Activated CD4-positive, alpha-beta T cell treated with anti-CD3 and anti-CD28 coated beads for 36 hours (primary cell): ENCODE measurements at regions not wholly inside any gene's neighbourhood (a gene's known extent, or its start where the extent isn't known, plus 50 kb on each side); places are given as distances from the start of the nearest gene placed in this dataset.
"Not testable (repeated sequence)": the region's sequence is repeated elsewhere in the genome, so short reads cannot be mapped to it uniquely, and the experiment has no call there.

Experiments used
- ATAC-seq: fragments of 200-7000 bp; cut with Tn5 transposase; one replicate; pipeline ENCODE4 v1.10.0; 2021; ENCODE audit warnings: mild to moderate bottlenecking, moderate library complexity
- CTCF ChIA-PET: fragments of 350-600 bp; sonication (Branson Sonifier 250); formaldehyde crosslinking; loops from one replicate; lab custom pipeline; 2021; ENCODE audit warnings: antibody characterized with exemption; lab: Charles Lee
- POLR2A ChIA-PET: fragments of 350-600 bp; sonication (Branson Sonifier 250); formaldehyde crosslinking; loops from one replicate; lab custom pipeline; 2021; ENCODE audit warnings: antibody characterized with exemption, inconsistent platforms; lab: Charles Lee
- DNase-seq: peaks from one replicate; pipeline ENCODE4 v3.0.0-alpha.2; 2020
- H3K27ac Mint-ChIP-seq: one replicate; pipeline ENCODE4 v1.8.0; 2021; ENCODE audit warnings: mixed read lengths
- H3K27me3 Mint-ChIP-seq: one replicate; pipeline ENCODE4 v1.8.0; 2021; ENCODE audit warnings: mixed read lengths
- H3K36me3 Mint-ChIP-seq: one replicate; pipeline ENCODE4 v1.8.0; 2021; ENCODE audit warnings: low read depth, mixed read lengths
- H3K4me1 Mint-ChIP-seq: one replicate; pipeline ENCODE4 v1.8.0; 2021; ENCODE audit warnings: mixed read lengths
- H3K4me3 Mint-ChIP-seq: one replicate; pipeline ENCODE4 v1.8.0; 2021; ENCODE audit warnings: mild to moderate bottlenecking, moderate library complexity, mixed read lengths
- H3K9me3 Mint-ChIP-seq: one replicate; pipeline ENCODE4 v1.8.0; 2021; ENCODE audit warnings: low read depth, mixed read lengths
- intact Hi-C, 2 experiments: fragments of 100-400 bp; cut with DNase I in 1 of 2; cut with micrococcal nuclease in 1 of 2; formaldehyde crosslinking; loops; one replicate each; pipeline versions ENCODE4 v1.14.2 to v1.15.1; 2022 to 2024; cut with DNase I, micrococcal nuclease

- ATAC-seq: no peak
- intact Hi-C loops: no loop called here
- POLR2A ChIA-PET: no interaction called here
- H3K36me3 Mint-ChIP-seq: no peaks in the 10 kb centered on the region
- no peaks in the 10 kb centered on the region for H3K9me3 Mint-ChIP-seq
- no peaks in the 10 kb centered on the region for H3K4me1 Mint-ChIP-seq
- no peaks in the 10 kb centered on the region for H3K27me3 Mint-ChIP-seq
- H3K4me3 Mint-ChIP-seq: no peak overlapping the region
- no peak for DNase-seq
- H3K27ac Mint-ChIP-seq: no peak overlapping the region
- CTCF ChIA-PET: interaction anchor here (0.7 to 4.7 kb wide), 2 partner anchors 8 to 103 kb away, joined by 4 to 24 read pairs; no protein-coding TSS in a partner anchor
Observed at GRCh38 chr2:44051593-44052347, 56.0 kb upstream of the LRPPRC start.

DNA sequence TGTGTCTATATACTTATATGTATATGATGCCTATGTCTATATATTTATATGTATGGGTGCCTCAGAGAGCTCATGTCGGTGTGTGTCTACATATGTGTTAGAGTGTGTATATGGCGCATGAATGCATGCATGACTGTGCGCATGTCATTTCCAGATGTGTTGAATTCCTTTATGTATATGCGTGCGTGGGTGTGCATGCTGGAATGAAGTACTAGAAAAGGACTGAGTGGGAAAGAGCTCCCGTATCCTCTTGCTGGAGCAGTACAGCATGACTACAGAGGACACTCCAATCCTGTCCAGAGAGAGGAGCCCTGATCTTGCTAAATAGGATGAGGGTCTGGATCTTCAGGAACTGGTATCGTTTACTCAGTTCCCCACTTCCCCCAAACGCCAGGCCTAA, 56.8 kb upstream of the LRPPRC start:
- Mint-ChIP-seq H3K27me3 (no peaks in the 10 kb centered on the region), H3K4me3 (no peak overlapping the region), H3K4me1 (no peaks in the 10 kb centered on the region), H3K9me3 (no peaks in the 10 kb centered on the region), H3K36me3 (no peaks in the 10 kb centered on the region), H3K27ac (no peak overlapping the region)
- DNase-seq (no peak), ATAC-seq (no peak)
- ChIA-PET CTCF (interaction anchor here (0.7 to 4.7 kb wide), 3 partner anchors 9 to 427 kb away, joined by 4 to 24 read pairs (median 4); no protein-coding TSS in a partner anchor), POLR2A (no interaction called here)
- intact Hi-C loops: no loop called here

- intact Hi-C loops: no loop called here
- ChIA-PET CTCF (interaction anchor here (1.0 to 4.7 kb wide), 2 partner anchors 9 to 426 kb away, joined by 4 to 24 read pairs; no protein-coding TSS in a partner anchor), POLR2A (no interaction called here)
- DNase-seq (no peak), ATAC-seq (no peak)
- H3K36me3 Mint-ChIP-seq: no peaks in the 10 kb centered on the region
- H3K4me3 Mint-ChIP-seq: no peak overlapping the region
- H3K9me3 Mint-ChIP-seq: no peaks in the 10 kb centered on the region
- peaks cover 2% of the 10 kb centered on the region for H3K27me3 Mint-ChIP-seq
- H3K4me1 Mint-ChIP-seq: no peaks in the 10 kb centered on the region
- no peak overlapping the region for H3K27ac Mint-ChIP-seq
Observed at GRCh38 chr2:44053052-44053451, 57.3 kb upstream of the LRPPRC start.

DNA sequence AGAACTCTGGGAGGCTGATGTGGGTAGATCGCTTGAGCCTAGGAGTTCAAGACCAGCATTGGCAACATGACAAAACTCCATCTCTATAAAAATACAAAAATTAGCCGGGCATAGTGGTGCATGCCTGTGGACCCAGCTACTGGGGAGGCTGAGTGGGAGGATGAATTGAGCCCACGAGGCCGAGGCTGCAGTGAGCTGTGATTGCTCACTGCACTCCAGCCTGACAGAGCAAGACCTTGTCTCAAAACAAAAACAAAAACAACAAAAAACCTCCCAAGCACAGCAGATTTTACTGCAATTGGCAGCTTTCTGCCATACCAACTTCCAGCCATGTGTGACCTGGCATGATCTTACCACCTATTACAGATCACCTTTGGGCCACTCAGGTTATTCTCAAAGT, 57.7 kb upstream of the LRPPRC start:
- intact Hi-C loops: no loop called here
- ATAC-seq (no peak), DNase-seq (no peak)
- H3K4me1 Mint-ChIP-seq: no peaks in the 10 kb centered on the region
- no peak overlapping the region for H3K27ac Mint-ChIP-seq
- no peaks in the 10 kb centered on the region for H3K36me3 Mint-ChIP-seq
- CTCF ChIA-PET: interaction anchor here (1.0 to 4.7 kb wide), 4 partner anchors 10 to 426 kb away, joined by 3 to 24 read pairs (median 5); no protein-coding TSS in a partner anchor
- peaks cover 2% of the 10 kb centered on the region for H3K27me3 Mint-ChIP-seq
- H3K4me3 Mint-ChIP-seq: no peak overlapping the region
- no peaks in the 10 kb centered on the region for H3K9me3 Mint-ChIP-seq
- POLR2A ChIA-PET: no interaction called here

DNA sequence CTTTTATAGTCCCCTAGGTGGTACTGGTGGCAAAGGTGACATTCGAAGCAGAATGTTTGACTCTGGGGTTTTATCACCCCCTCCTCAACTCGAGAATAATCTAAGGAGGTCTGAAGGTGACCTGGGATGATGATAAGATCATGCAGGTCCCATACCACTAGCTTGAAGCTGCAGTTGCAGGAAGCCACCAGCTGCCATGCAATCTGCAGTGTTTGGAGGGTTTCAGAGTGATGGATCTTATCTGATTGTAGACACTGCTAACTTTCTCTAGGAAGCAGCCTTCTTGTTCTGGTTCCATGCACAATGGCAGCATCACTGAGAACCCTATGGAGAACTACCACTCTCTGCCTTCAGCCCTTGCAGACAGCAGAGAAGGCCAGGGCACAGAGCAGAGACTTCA, 59.4 kb upstream of the LRPPRC start:
- ATAC-seq (no peak), DNase-seq (no peak)
- H3K4me3 Mint-ChIP-seq: no peak overlapping the region
- no peaks in the 10 kb centered on the region for H3K9me3 Mint-ChIP-seq
- intact Hi-C loops: no loop called here
- no peaks in the 10 kb centered on the region for H3K4me1 Mint-ChIP-seq
- no peaks in the 10 kb centered on the region for H3K36me3 Mint-ChIP-seq
- ChIA-PET POLR2A (no interaction called here), CTCF (interaction anchor here (0.6 to 4.7 kb wide), 4 partner anchors 8 to 424 kb away, joined by 3 to 24 read pairs (median 4); no protein-coding TSS in a partner anchor)
- no peak overlapping the region for H3K27ac Mint-ChIP-seq
- H3K27me3 Mint-ChIP-seq: peaks cover 2% of the 10 kb centered on the region

DNA sequence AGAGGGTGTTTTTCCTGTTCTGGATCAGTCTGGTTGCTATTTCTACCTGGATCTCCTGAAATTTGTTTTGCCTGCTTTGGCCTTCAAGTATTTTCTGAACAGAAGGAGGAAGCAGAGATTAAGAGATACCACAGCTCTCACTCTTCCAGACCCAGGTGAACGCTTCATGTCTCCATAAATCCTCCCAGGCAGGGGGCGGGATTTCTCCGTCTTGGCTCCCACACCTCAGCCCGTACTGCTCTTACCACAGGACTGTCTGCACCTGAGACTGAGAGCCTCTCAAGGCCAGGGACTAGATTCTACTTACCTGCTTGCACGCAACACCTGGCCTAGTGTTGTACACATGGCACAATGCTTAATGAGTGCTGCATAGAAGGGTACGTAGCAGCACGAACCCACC, 59.9 kb upstream of the LRPPRC start:
- H3K27ac Mint-ChIP-seq: no peak overlapping the region
- H3K9me3 Mint-ChIP-seq: no peaks in the 10 kb centered on the region
- ChIA-PET CTCF (interaction anchor here (1.4 to 4.7 kb wide), 2 partner anchors 12 to 424 kb away, joined by 3 to 24 read pairs; no protein-coding TSS in a partner anchor), POLR2A (no interaction called here)
- intact Hi-C loops: no loop called here
- no peak overlapping the region for H3K4me3 Mint-ChIP-seq
- H3K36me3 Mint-ChIP-seq: no peaks in the 10 kb centered on the region
- ATAC-seq (no peak), DNase-seq (no peak)
- peaks cover 2% of the 10 kb centered on the region for H3K27me3 Mint-ChIP-seq
- no peaks in the 10 kb centered on the region for H3K4me1 Mint-ChIP-seq

DNA sequence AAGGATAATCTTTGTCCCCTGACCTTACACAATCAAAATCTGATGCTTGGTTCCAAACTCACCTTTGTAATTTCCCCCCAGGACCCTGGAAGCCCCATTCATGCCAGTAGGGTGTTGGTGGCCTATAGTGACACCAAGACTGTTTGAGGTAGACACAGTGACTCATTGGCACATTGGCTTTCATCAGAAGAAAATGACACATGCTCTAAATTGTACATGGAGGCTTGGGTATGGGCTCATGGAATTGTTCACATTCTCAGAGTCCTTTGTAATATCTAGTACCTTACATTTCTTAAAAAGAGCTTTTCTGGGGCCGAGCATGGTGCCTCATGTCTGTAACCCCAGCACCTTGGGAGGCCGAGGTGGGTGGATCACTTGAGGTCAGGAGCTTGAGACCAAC, 61.2 kb upstream of the LRPPRC start:
- peak; percentile 42 for ATAC-seq
- H3K4me1 Mint-ChIP-seq: no peaks in the 10 kb centered on the region
- no peaks in the 10 kb centered on the region for H3K36me3 Mint-ChIP-seq
- POLR2A ChIA-PET: no interaction called here
- no peak overlapping the region for H3K4me3 Mint-ChIP-seq
- DNase-seq: no peak
- CTCF ChIA-PET: no interaction called here
- H3K9me3 Mint-ChIP-seq: no peaks in the 10 kb centered on the region
- intact Hi-C loops: no loop called here
- H3K27me3 Mint-ChIP-seq: peaks cover 4% of the 10 kb centered on the region
- no peak overlapping the region for H3K27ac Mint-ChIP-seq

DNA sequence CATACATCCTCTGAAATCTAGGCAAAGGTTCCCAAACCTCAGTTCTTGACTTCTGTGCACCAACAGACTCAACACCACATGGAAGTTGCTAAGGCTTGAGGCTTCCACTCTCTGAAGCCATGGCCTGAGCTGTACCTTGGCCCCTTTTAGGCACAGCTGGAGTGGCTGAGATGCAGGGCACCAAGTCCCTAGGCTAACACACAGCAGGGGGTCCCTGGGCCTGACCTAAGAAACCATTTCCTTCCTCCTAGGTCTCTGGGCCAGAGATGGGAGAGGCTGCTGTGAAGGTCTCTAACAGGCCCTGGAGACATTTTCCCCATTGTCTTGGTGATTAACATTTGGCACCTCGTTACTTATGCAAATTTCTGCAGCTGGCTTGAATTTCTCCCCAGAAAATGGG, 64.5 kb upstream of the LRPPRC start:
- ATAC-seq, CTCF ChIA-PET, H3K9me3 Mint-ChIP-seq, H3K27ac Mint-ChIP-seq, H3K36me3 Mint-ChIP-seq, DNase-seq, H3K4me1 Mint-ChIP-seq, intact Hi-C loops, H3K27me3 Mint-ChIP-seq, H3K4me3 Mint-ChIP-seq, POLR2A ChIA-PET: not testable (repeated sequence)

GRCh38 chr2:44060990-44061389, 65.2 kb upstream of the LRPPRC start:
- no peak overlapping the region for H3K27ac Mint-ChIP-seq
- POLR2A ChIA-PET: no interaction called here
- CTCF ChIA-PET: no interaction called here
- H3K4me1 Mint-ChIP-seq: no peaks in the 10 kb centered on the region
- H3K9me3 Mint-ChIP-seq: no peaks in the 10 kb centered on the region
- H3K27me3 Mint-ChIP-seq: peaks cover 7% of the 10 kb centered on the region
- ATAC-seq: no peak
- no peak overlapping the region for H3K4me3 Mint-ChIP-seq
- intact Hi-C loops: no loop called here
- no peak for DNase-seq
- no peaks in the 10 kb centered on the region for H3K36me3 Mint-ChIP-seq

- ATAC-seq: no peak
- Mint-ChIP-seq H3K4me3 (no peak overlapping the region), H3K27me3 (peaks cover 7% of the 10 kb centered on the region), H3K27ac (no peak overlapping the region), H3K4me1 (no peaks in the 10 kb centered on the region), H3K36me3 (no peaks in the 10 kb centered on the region), H3K9me3 (no peaks in the 10 kb centered on the region)
- ChIA-PET CTCF (no interaction called here), POLR2A (no interaction called here)
- intact Hi-C loops: no loop called here
- DNase-seq: no peak
Observed at GRCh38 chr2:44061469-44061868, 65.7 kb upstream of the LRPPRC start.

- intact Hi-C loops: no loop called here
- CTCF ChIA-PET: interaction anchor here (1.0 to 1.4 kb wide), 2 partner anchors 12 to 18 kb away, joined by 3 to 9 read pairs; no protein-coding TSS in a partner anchor
- no peak overlapping the region for H3K4me3 Mint-ChIP-seq
Observed at GRCh38 chr2:44061876-44062275, 66.1 kb upstream of the LRPPRC start.

DNA sequence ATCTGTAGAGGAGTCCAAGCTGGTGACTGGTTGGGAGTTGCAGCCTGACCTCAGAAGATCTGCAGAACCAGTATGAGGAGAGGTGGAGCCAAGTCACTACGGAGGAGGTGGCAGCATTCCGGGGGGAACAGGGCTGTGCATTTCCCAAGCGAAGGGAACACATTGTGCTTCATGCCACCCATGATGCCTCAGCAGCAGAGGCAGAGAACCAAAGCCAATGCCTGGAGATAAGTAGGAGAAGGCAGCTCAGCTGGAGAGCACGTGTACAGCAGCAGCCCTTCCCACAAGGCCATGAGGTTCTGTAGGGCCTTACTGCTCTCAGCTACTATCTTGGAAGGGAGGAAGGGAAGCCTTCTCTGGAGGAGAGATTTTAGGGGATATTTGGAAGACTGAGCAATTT, 67.2 kb upstream of the LRPPRC start:
- ChIA-PET POLR2A (no interaction called here), CTCF (interaction anchor here (0.6 to 1.4 kb wide), 4 partner anchors 9 to 30 kb away, joined by 3 to 9 read pairs (median 5); no protein-coding TSS in a partner anchor)
- Mint-ChIP-seq H3K4me1 (no peaks in the 10 kb centered on the region), H3K27me3 (peaks cover 5% of the 10 kb centered on the region), H3K9me3 (no peaks in the 10 kb centered on the region), H3K36me3 (no peaks in the 10 kb centered on the region), H3K4me3 (no peak overlapping the region), H3K27ac (no peak overlapping the region)
- DNase-seq (no peak), ATAC-seq (no peak)
- intact Hi-C loops: no loop called here

More at GRCh38 chr2:44061876-44062275, 66.1 kb upstream of the LRPPRC start:
- ATAC-seq (no peak), DNase-seq (no peak)
- no peaks in the 10 kb centered on the region for H3K4me1 Mint-ChIP-seq
- H3K36me3 Mint-ChIP-seq: no peaks in the 10 kb centered on the region
- H3K9me3 Mint-ChIP-seq: no peaks in the 10 kb centered on the region
- POLR2A ChIA-PET: no interaction called here
- peaks cover 7% of the 10 kb centered on the region for H3K27me3 Mint-ChIP-seq
- H3K27ac Mint-ChIP-seq: no peak overlapping the region
